Muscle layer of colon (tissue), 2 donors: ENCODE measurements at regions not wholly inside any gene's neighbourhood (a gene's known extent, or its start where the extent isn't known, plus 50 kb on each side); places are given as distances from the start of the nearest gene placed in this dataset.
"Not testable (repeated sequence)": the region's sequence is repeated elsewhere in the genome, so short reads cannot be mapped to it uniquely, and the experiment has no call there.

Experiments used
- H3K27ac ChIP-seq: one replicate; pipeline ENCODE4 v1.7.0; 2013; ENCODE audit warnings: low read depth, mild to moderate bottlenecking, low read length, moderate library complexity
- H3K27me3 ChIP-seq, 2 donors: one replicate each; pipeline ENCODE4 v1.7.0; 2013; ENCODE audit warnings: low read length in 2 of 2, mild to moderate bottlenecking in 2 of 2; ENCODE audit not compliant: insufficient read depth in 2 of 2, control insufficient read depth in 1 of 2
- H3K36me3 ChIP-seq: one replicate; pipeline ENCODE4 v1.7.0; 2013; ENCODE audit warnings: mild to moderate bottlenecking, low read length; ENCODE audit not compliant: insufficient read depth
- H3K4me1 ChIP-seq: one replicate; pipeline ENCODE4 v1.7.0; 2013; ENCODE audit warnings: mild to moderate bottlenecking, low read length; ENCODE audit not compliant: insufficient read depth
- H3K4me3 ChIP-seq, 2 donors: one replicate each; pipeline ENCODE4 v1.7.0; 2013; ENCODE audit warnings: low read length in 2 of 2, low read depth in 1 of 2, mild to moderate bottlenecking in 1 of 2, moderate library complexity in 1 of 2
- H3K9ac ChIP-seq: one replicate; pipeline ENCODE4 v1.7.0; 2013; ENCODE audit warnings: low read length
- H3K9me3 ChIP-seq: one replicate; pipeline ENCODE4 v1.7.0; 2013; ENCODE audit warnings: mild to moderate bottlenecking, low read length
- donor health status: abdominal sarcoma.
- donor health status: Adenocarcinoma of cecum.

GRCh38 chr4:81594490-81595159, 122.9 kb upstream of the RASGEF1B start:
- Histone ChIP-seq H3K36me3 (no peaks in the 10 kb centered on the region), H3K9ac (no peak overlapping the region), H3K27ac (no peak overlapping the region), H3K27me3 (no peaks in the 10 kb centered on the region), H3K4me1 (peaks cover 23% of the 10 kb centered on the region), H3K4me3 (no peak overlapping the region), H3K9me3 (no peaks in the 10 kb centered on the region)

- H3K9ac ChIP-seq, result no peak overlapping the region
- H3K27ac ChIP-seq, result no peak overlapping the region
- H3K4me3 ChIP-seq, result no peak overlapping the region
- no peaks in the 10 kb centered on the region for H3K27me3 ChIP-seq
- H3K36me3 ChIP-seq, result no peaks in the 10 kb centered on the region
- no peaks in the 10 kb centered on the region for H3K9me3 ChIP-seq
- peaks cover 17% of the 10 kb centered on the region for H3K4me1 ChIP-seq
Observed at GRCh38 chr4:81592701-81593100, 121.0 kb upstream of the RASGEF1B start.

- peaks cover 6% of the 10 kb centered on the region for H3K4me1 ChIP-seq
- H3K9me3 ChIP-seq, result no peaks in the 10 kb centered on the region
- H3K36me3 ChIP-seq, result no peaks in the 10 kb centered on the region
- no peak overlapping the region for H3K9ac ChIP-seq
- no peak overlapping the region for H3K4me3 ChIP-seq
- H3K27me3 ChIP-seq, result no peaks in the 10 kb centered on the region
- H3K27ac ChIP-seq, result no peak overlapping the region
Observed at GRCh38 chr4:81590596-81590995, 118.9 kb upstream of the RASGEF1B start.

GRCh38 chr4:81589262-81589661, 117.6 kb upstream of the RASGEF1B start:
- Histone ChIP-seq H3K4me1 (no peaks in the 10 kb centered on the region), H3K27ac (no peak overlapping the region), H3K4me3 (no peak overlapping the region), H3K9me3 (no peaks in the 10 kb centered on the region), H3K36me3 (no peaks in the 10 kb centered on the region), H3K27me3 (no peaks in the 10 kb centered on the region), H3K9ac (no peak overlapping the region)

GRCh38 chr4:81586706-81587105, 115.0 kb upstream of the RASGEF1B start:
- no peaks in the 10 kb centered on the region for H3K4me1 ChIP-seq
- no peaks in the 10 kb centered on the region for H3K27me3 ChIP-seq
- no peak overlapping the region for H3K4me3 ChIP-seq
- no peaks in the 10 kb centered on the region for H3K9me3 ChIP-seq
- H3K27ac ChIP-seq, result no peak overlapping the region
- no peak overlapping the region for H3K9ac ChIP-seq
- H3K36me3 ChIP-seq, result no peaks in the 10 kb centered on the region

- not testable (repeated sequence) for H3K27ac ChIP-seq, H3K9ac ChIP-seq, H3K4me3 ChIP-seq, H3K9me3 ChIP-seq, H3K27me3 ChIP-seq, H3K36me3 ChIP-seq, H3K4me1 ChIP-seq
Observed at GRCh38 chr4:81580994-81581374, 109.3 kb upstream of the RASGEF1B start.

- no peaks in the 10 kb centered on the region for H3K27me3 ChIP-seq
Observed at GRCh38 chr4:81580346-81580993, 108.8 kb upstream of the RASGEF1B start.

GRCh38 chr4:81577392-81577791, 105.7 kb upstream of the RASGEF1B start:
- no peaks in the 10 kb centered on the region for H3K27me3 ChIP-seq
- no peaks in the 10 kb centered on the region for H3K36me3 ChIP-seq
- H3K9ac ChIP-seq, result no peak overlapping the region
- no peaks in the 10 kb centered on the region for H3K4me1 ChIP-seq
- H3K4me3 ChIP-seq, result no peak overlapping the region
- no peaks in the 10 kb centered on the region for H3K9me3 ChIP-seq
- H3K27ac ChIP-seq, result no peak overlapping the region

More at GRCh38 chr4:81580346-81580993, 108.8 kb upstream of the RASGEF1B start:
- Histone ChIP-seq H3K9ac (no peak overlapping the region), H3K36me3 (no peaks in the 10 kb centered on the region), H3K4me1 (no peaks in the 10 kb centered on the region), H3K4me3 (no peak overlapping the region), H3K27ac (no peak overlapping the region), H3K9me3 (no peaks in the 10 kb centered on the region)

- no peak overlapping the region for H3K9ac ChIP-seq
- no peaks in the 10 kb centered on the region for H3K36me3 ChIP-seq
- H3K27ac ChIP-seq, result no peak overlapping the region
- H3K4me3 ChIP-seq, result no peak overlapping the region
- H3K9me3 ChIP-seq, result no peaks in the 10 kb centered on the region
- H3K27me3 ChIP-seq, result no peaks in the 10 kb centered on the region
- H3K4me1 ChIP-seq, result no peaks in the 10 kb centered on the region
Observed at GRCh38 chr4:81574991-81575390, 103.3 kb upstream of the RASGEF1B start.

- Histone ChIP-seq H3K9ac (no peak overlapping the region), H3K36me3 (no peaks in the 10 kb centered on the region), H3K27ac (no peak overlapping the region), H3K4me3 (no peak overlapping the region), H3K27me3 (no peaks in the 10 kb centered on the region), H3K9me3 (no peaks in the 10 kb centered on the region), H3K4me1 (no peaks in the 10 kb centered on the region)
Observed at GRCh38 chr4:81573840-81574239, 102.1 kb upstream of the RASGEF1B start.

- Histone ChIP-seq H3K4me1 (no peaks in the 10 kb centered on the region), H3K27me3 (no peaks in the 10 kb centered on the region), H3K9ac (no peak overlapping the region), H3K4me3 (no peak overlapping the region), H3K9me3 (no peaks in the 10 kb centered on the region), H3K36me3 (no peaks in the 10 kb centered on the region), H3K27ac (no peak overlapping the region)
Observed at GRCh38 chr4:81572402-81572801, 100.7 kb upstream of the RASGEF1B start.

GRCh38 chr4:81571105-81571504, 99.4 kb upstream of the RASGEF1B start:
- Histone ChIP-seq H3K27ac (no peak overlapping the region), H3K4me1 (no peaks in the 10 kb centered on the region), H3K9ac (no peak overlapping the region)

More at GRCh38 chr4:81571105-81571504, 99.4 kb upstream of the RASGEF1B start:
- Histone ChIP-seq H3K27me3 (no peaks in the 10 kb centered on the region), H3K9me3 (no peaks in the 10 kb centered on the region), H3K4me3 (no peak overlapping the region), H3K36me3 (no peaks in the 10 kb centered on the region)
